ENCODE measurements at regions not wholly inside any gene's neighbourhood (a gene's known extent, or its start where the extent isn't known, plus 50 kb on each side); places are given as distances from the start of the nearest gene placed in this dataset.

DNA sequence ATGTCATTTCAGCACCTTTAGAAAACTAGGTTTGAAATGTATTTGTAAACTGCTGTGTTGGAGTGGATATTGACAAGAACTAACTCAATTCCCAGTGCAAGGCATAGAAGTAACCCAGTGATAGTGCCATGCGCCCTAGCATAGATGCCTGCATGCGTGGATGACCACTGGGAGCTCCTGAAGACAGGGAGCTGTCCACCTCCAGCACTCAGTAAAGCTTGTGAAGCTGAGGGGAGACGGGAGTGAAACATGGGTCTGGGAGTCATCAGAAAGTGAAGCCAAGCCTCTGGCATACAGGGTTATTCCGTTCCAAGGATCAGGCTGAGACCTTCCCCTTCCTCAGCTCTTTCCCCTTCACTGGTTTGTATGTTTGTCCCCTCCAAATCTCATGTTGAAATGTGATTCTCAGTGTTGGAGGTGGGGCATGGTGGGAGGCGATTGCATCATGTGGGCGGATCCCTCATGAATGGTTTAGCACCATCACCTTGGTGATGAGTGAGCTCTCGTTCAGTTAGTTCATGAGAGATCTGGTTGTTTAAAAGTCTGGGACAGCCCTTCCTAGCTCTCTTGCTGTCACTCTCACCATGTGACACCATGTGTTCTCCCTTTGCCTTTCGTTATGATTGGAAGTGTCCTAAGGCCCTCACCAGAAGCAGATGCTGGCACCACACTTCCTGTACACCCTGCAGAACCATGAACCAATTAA, 146.5 kb upstream of the FERMT1 start:
- ATAC-seq (no peak), DNase-seq (no peak)
- Histone ChIP-seq H3K4me3 (ENCODE audit: low read length) (no peak overlapping the region), H3K27ac (ENCODE audit: low read length) (no peak overlapping the region), H3K4me1 (ENCODE audit: control insufficient read depth, insufficient read depth, low read length) (no peaks in the 10 kb centered on the region), H3K27me3 (ENCODE audit: control insufficient read depth, insufficient read depth, low read length) (no peaks in the 10 kb centered on the region), H3K9me3 (ENCODE audit: control insufficient read depth, insufficient read depth, low read length) (no peaks in the 10 kb centered on the region), H3K36me3 (ENCODE audit: control insufficient read depth, insufficient read depth, low read length) (no peaks in the 10 kb centered on the region)
- no peak overlapping the region for H3K4me3 Mint-ChIP-seq
- TF ChIP-seq, protein P1, sequence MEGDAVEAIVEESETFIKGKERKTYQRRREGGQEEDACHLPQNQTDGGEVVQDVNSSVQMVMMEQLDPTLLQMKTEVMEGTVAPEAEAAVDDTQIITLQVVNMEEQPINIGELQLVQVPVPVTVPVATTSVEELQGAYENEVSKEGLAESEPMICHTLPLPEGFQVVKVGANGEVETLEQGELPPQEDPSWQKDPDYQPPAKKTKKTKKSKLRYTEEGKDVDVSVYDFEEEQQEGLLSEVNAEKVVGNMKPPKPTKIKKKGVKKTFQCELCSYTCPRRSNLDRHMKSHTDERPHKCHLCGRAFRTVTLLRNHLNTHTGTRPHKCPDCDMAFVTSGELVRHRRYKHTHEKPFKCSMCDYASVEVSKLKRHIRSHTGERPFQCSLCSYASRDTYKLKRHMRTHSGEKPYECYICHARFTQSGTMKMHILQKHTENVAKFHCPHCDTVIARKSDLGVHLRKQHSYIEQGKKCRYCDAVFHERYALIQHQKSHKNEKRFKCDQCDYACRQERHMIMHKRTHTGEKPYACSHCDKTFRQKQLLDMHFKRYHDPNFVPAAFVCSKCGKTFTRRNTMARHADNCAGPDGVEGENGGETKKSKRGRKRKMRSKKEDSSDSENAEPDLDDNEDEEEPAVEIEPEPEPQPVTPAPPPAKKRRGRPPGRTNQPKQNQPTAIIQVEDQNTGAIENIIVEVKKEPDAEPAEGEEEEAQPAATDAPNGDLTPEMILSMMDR (IDR thresholded peaks at IDR 0.05): no peak
- no peak overlapping the region for H3K27ac Mint-ChIP-seq
- intact Hi-C loops (cut with micrococcal nuclease): no loop called here
- 66% methylated on average over 8 of the region's 8 CpGs for WGBS (ENCODE audit: insufficient coverage)
- H3K27me3 Mint-ChIP-seq (ENCODE audit: low read depth in 2 of 2): no peaks in the 10 kb centered on the region
- no peaks in the 10 kb centered on the region for H3K4me1 Mint-ChIP-seq
- H3K9me3 Mint-ChIP-seq: no peaks in the 10 kb centered on the region
- no peaks in the 10 kb centered on the region for H3K36me3 Mint-ChIP-seq

GRCh38 chr20:6265204-6265904, 142.5 kb upstream of the FERMT1 start:
- no peak overlapping the region for H3K4me3 Mint-ChIP-seq
- no peaks in the 10 kb centered on the region for H3K9me3 ChIP-seq (ENCODE audit: control insufficient read depth, insufficient read depth, low read length)
- WGBS (ENCODE audit: insufficient coverage): 28% methylated on average over 9 of the region's 10 CpGs
- no peaks in the 10 kb centered on the region for H3K36me3 ChIP-seq (ENCODE audit: control insufficient read depth, insufficient read depth, low read length)
- TF ChIP-seq, protein P1 (IDR thresholded peaks at IDR 0.05): no peak
- intact Hi-C loops (cut with micrococcal nuclease): no loop called here
- H3K4me1 ChIP-seq (ENCODE audit: control insufficient read depth, insufficient read depth, low read length): no peaks in the 10 kb centered on the region
- H3K27ac ChIP-seq (ENCODE audit: low read length): no peak overlapping the region
- H3K4me1 Mint-ChIP-seq: no peaks in the 10 kb centered on the region
- DNase-seq (no peak), ATAC-seq (no peak)
- no peaks in the 10 kb centered on the region for H3K27me3 Mint-ChIP-seq (ENCODE audit: low read depth in 2 of 2)
- no peak overlapping the region for H3K4me3 ChIP-seq (ENCODE audit: low read length)
- no peaks in the 10 kb centered on the region for H3K36me3 Mint-ChIP-seq
- H3K27ac Mint-ChIP-seq: no peak overlapping the region
- no peaks in the 10 kb centered on the region for H3K27me3 ChIP-seq (ENCODE audit: control insufficient read depth, insufficient read depth, low read length)
- H3K9me3 Mint-ChIP-seq: peaks cover 0 to 2% of the 10 kb centered on the region in 2 donors

DNA sequence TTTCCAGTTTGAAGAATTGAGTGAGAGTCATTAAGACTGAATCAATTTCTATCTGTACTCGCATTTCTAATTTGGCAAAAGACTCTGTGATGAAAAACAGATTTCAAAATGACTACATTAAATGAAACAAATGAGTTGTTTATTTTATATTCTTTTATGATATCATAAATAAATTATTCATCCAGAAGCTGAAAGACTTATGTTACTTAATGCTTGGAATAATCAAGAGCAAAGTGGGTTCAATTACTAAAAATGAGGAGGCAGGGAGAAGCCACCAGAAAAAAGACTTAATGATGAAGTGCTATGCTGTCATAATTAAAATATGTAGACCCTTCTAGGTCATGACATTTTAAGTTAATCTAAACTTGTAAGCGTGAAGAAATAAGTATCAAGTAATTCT, 130.6 kb upstream of the FERMT1 start:
- peaks cover 0 to 2% of the 10 kb centered on the region in 2 donors for H3K9me3 Mint-ChIP-seq

More for the DNA sequence above, 130.6 kb upstream of the FERMT1 start:
- peaks cover 6% of the 10 kb centered on the region in 2 donors for H3K27me3 Mint-ChIP-seq (ENCODE audit: low read depth in 2 of 2)
- intact Hi-C loops (cut with micrococcal nuclease): no loop called here
- ATAC-seq (no peak), DNase-seq (no peak)
- no peak overlapping the region for H3K4me3 Mint-ChIP-seq
- H3K27me3 ChIP-seq (ENCODE audit: control insufficient read depth, insufficient read depth, low read length): no peaks in the 10 kb centered on the region
- H3K4me3 ChIP-seq (ENCODE audit: low read length): no peak overlapping the region
- TF ChIP-seq, protein P1 (IDR thresholded peaks at IDR 0.05): no peak
- no CpG with 5 or more reads among the region's 2 CpGs for WGBS (ENCODE audit: insufficient coverage)
- no peaks in the 10 kb centered on the region for H3K9me3 ChIP-seq (ENCODE audit: control insufficient read depth, insufficient read depth, low read length)
- H3K36me3 ChIP-seq (ENCODE audit: control insufficient read depth, insufficient read depth, low read length): no peaks in the 10 kb centered on the region
- no peaks in the 10 kb centered on the region for H3K4me1 ChIP-seq (ENCODE audit: control insufficient read depth, insufficient read depth, low read length)
- H3K36me3 Mint-ChIP-seq: no peaks in the 10 kb centered on the region
- H3K4me1 Mint-ChIP-seq: no peaks in the 10 kb centered on the region
- H3K27ac Mint-ChIP-seq: no peak overlapping the region
- no peak overlapping the region for H3K27ac ChIP-seq (ENCODE audit: low read length)

Data from natural killer cell (primary cell).